SH-SY5Y (cell line): ENCODE measurements at regions not wholly inside any gene's neighbourhood (a gene's known extent, or its start where the extent isn't known, plus 50 kb on each side); places are given as distances from the start of the nearest gene placed in this dataset.

Experiments
- GATA2 ChIP-seq: IDR thresholded peaks from 2 replicates; pipeline ENCODE4 v1.6.1; 2011; ENCODE audit warnings: mild to moderate bottlenecking, low read depth, low read length
- GATA3 ChIP-seq: IDR thresholded peaks from 2 replicates; pipeline ENCODE4 v1.6.1; 2011; ENCODE audit warnings: low read depth, mild to moderate bottlenecking, low read length, moderate library complexity

GRCh38 chr6:163720005-163720404 is 305.5 kb downstream of the QKI start:
- TF ChIP-seq GATA2 (no peak), GATA3 (no peak)

- TF ChIP-seq GATA2 = no peak
- no peak for TF ChIP-seq GATA3
Measured at GRCh38 chr6:163719028-163719742, 304.7 kb downstream of the QKI start.

- TF ChIP-seq GATA3 (no peak), GATA2 (no peak)
Measured at GRCh38 chr6:163718537-163718936, 304.0 kb downstream of the QKI start.

- no peak for TF ChIP-seq GATA2
Measured at GRCh38 chr6:163717106-163717764, 302.7 kb downstream of the QKI start.

GRCh38 chr6:163716690-163717089 is 302.2 kb downstream of the QKI start:
- TF ChIP-seq GATA3 (no peak), GATA2 (no peak)

- TF ChIP-seq GATA3 (no peak), GATA2 (no peak)
Measured at GRCh38 chr6:163715846-163716245, 301.3 kb downstream of the QKI start.

- TF ChIP-seq GATA3 = no peak
- no peak for TF ChIP-seq GATA2
Measured at GRCh38 chr6:163714179-163714578, 299.7 kb downstream of the QKI start.

- TF ChIP-seq GATA2 (no peak), GATA3 (no peak)
Measured at GRCh38 chr6:163712981-163713380, 298.5 kb downstream of the QKI start.

GRCh38 chr6:163712566-163712961 is 298.0 kb downstream of the QKI start:
- no peak for TF ChIP-seq GATA2
- TF ChIP-seq GATA3 = no peak

GRCh38 chr6:163711615-163712565 is 297.4 kb downstream of the QKI start:
- TF ChIP-seq GATA2 (no peak), GATA3 (no peak)

- TF ChIP-seq GATA3 = no peak
- no peak for TF ChIP-seq GATA2
Measured at GRCh38 chr6:163710532-163711470, 296.3 kb downstream of the QKI start.

GRCh38 chr6:163709693-163710092 is 295.2 kb downstream of the QKI start:
- no peak for TF ChIP-seq GATA2
- TF ChIP-seq GATA3 = no peak

- TF ChIP-seq GATA2 = no peak
- no peak for TF ChIP-seq GATA3
Measured at GRCh38 chr6:163709255-163709654, 294.7 kb downstream of the QKI start.

- TF ChIP-seq GATA2 (no peak), GATA3 (no peak)
Measured at GRCh38 chr6:163708466-163708865, 293.9 kb downstream of the QKI start.
